HUDEP-2 (cell line): ENCODE measurements at regions not wholly inside any gene's neighbourhood (a gene's known extent, or its start where the extent isn't known, plus 50 kb on each side); places are given as distances from the start of the nearest gene placed in this dataset.

ENCODE experiments used
- DNase-seq, 76 experiments: peaks; one replicate each; lab custom pipeline; 2025; ENCODE audit not compliant: unreplicated experiment in 76 of 76; lab: John Stamatoyannopoulos, UW

- DNase-seq = no peak
Measured at GRCh38 chr6:54440549-54440948, 132.3 kb downstream of the TINAG start.

GRCh38 chr6:54441020-54441419, 132.8 kb downstream of the TINAG start:
- no peak for DNase-seq

- DNase-seq = no peak
Measured at GRCh38 chr6:54441687-54442248, 133.5 kb downstream of the TINAG start.

GRCh38 chr6:54445207-54445606, 137.0 kb downstream of the TINAG start:
- no peak for DNase-seq

GRCh38 chr6:54448617-54449016, 140.4 kb downstream of the TINAG start:
- DNase-seq = no peak

- DNase-seq = no peak
Measured at GRCh38 chr6:54451516-54451915, 143.3 kb downstream of the TINAG start.

GRCh38 chr6:54463354-54464024, 155.2 kb downstream of the TINAG start:
- no peak for DNase-seq

- DNase-seq = no peak
Measured at GRCh38 chr6:54465649-54466300, 157.5 kb downstream of the TINAG start.

GRCh38 chr6:54467384-54467783, 159.1 kb downstream of the TINAG start:
- no peak for DNase-seq

GRCh38 chr6:54473328-54473727, 165.1 kb downstream of the TINAG start:
- no peak for DNase-seq

- no peak for DNase-seq
Measured at GRCh38 chr6:54474898-54475297, 166.7 kb downstream of the TINAG start.

GRCh38 chr6:54481091-54481490, 172.8 kb downstream of the TINAG start:
- no peak for DNase-seq

GRCh38 chr6:54491431-54491830, 183.2 kb downstream of the TINAG start:
- no peak for DNase-seq

- no peak for DNase-seq
Measured at GRCh38 chr6:54493138-54493537, 184.9 kb downstream of the TINAG start.

- DNase-seq = no peak
Measured at GRCh38 chr6:54503144-54503543, 194.9 kb downstream of the TINAG start.

- no peak for DNase-seq
Measured at GRCh38 chr6:54515013-54515412, 206.8 kb downstream of the TINAG start.

GRCh38 chr6:54515713-54516112, 207.5 kb downstream of the TINAG start:
- no peak for DNase-seq

- DNase-seq = no peak
Measured at GRCh38 chr6:54516321-54516720, 208.1 kb downstream of the TINAG start.

GRCh38 chr6:54519161-54519560, 210.9 kb downstream of the TINAG start:
- no peak for DNase-seq

- no peak for DNase-seq
Measured at GRCh38 chr6:54525731-54526130, 217.5 kb downstream of the TINAG start.

- no peak for DNase-seq
Measured at GRCh38 chr6:54533567-54533966, 225.3 kb downstream of the TINAG start.

GRCh38 chr6:54535568-54535967, 227.3 kb downstream of the TINAG start:
- DNase-seq = no peak
